Kidney tubule cell (primary cell): ENCODE measurements at regions not wholly inside any gene's neighbourhood (a gene's known extent, or its start where the extent isn't known, plus 50 kb on each side); places are given as distances from the start of the nearest gene placed in this dataset.
A peak's percentile ranks its signal among the peaks of the same experiment; 100 is the strongest.

Experiments
- DNase-seq: peaks from one replicate; pipeline ENCODE4 v3.0.0-alpha.2; 2018; ENCODE audit warnings: low spot score

- DNase-seq, result no peak
These were observed 298.9 kb upstream of the RORA start for GRCh38 chr15:61527836-61528580.

GRCh38 chr15:61524545-61524944, 295.4 kb upstream of the RORA start:
- DNase-seq, result no peak

GRCh38 chr15:61524086-61524485, 295.0 kb upstream of the RORA start:
- DNase-seq, result no peak

DNA sequence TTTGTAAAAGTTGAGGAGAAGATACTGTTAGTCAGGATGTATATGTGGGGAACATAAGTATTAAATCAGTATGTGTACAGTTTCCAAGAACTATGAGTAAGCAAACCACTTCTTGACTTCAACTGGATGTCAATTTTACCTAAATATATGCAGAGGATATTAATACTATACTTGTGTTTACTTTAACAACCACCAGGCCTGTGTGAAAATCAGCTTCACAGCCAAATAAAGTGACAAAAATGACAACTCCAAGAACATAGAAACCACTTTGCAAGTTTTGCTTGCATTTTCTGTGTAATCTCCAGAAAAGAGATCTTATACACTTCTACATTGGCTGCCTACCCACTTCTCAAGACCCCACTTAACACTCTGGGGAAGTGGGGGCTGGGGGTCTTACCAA, 293.3 kb upstream of the RORA start:
- no peak for DNase-seq

DNA sequence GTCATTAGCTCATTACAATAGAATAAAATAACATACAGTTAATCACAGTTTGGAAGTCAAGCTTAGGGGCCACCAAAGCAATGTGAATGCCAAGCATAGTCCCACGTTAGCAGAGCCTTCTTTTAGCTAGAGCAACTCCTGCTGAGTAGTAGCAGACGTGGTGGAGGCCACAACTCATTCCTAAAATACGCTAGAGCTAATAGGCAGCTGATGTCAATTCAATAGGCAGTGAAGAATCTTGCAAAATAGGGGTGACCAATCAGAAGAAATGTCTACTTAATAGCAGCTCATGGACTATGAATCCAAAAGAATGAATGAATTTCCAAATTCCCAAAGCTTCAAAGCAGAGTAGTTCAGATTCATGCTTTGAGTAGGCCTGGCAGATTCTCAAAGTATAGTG, 292.9 kb upstream of the RORA start:
- DNase-seq, result no peak

DNA sequence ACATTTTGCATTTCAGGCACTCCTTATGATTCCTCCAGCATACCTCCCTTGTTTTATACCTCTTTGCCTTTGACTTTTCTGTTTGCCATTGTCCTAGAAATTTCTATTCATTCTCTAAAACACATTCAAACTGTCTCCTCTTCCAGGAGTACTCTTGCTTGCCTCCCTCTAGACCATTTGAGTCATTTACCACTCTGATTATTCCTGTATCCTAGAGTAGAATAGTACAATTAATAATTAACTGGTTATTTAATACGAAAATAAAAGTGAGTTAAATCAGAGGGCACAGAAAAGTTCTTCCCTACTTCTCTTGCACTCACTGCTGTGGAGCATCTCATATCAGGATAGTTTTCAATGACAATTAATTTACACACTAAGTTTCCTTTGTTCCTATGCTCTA, 290.2 kb upstream of the RORA start:
- DNase-seq, result peak; percentile 10

DNA sequence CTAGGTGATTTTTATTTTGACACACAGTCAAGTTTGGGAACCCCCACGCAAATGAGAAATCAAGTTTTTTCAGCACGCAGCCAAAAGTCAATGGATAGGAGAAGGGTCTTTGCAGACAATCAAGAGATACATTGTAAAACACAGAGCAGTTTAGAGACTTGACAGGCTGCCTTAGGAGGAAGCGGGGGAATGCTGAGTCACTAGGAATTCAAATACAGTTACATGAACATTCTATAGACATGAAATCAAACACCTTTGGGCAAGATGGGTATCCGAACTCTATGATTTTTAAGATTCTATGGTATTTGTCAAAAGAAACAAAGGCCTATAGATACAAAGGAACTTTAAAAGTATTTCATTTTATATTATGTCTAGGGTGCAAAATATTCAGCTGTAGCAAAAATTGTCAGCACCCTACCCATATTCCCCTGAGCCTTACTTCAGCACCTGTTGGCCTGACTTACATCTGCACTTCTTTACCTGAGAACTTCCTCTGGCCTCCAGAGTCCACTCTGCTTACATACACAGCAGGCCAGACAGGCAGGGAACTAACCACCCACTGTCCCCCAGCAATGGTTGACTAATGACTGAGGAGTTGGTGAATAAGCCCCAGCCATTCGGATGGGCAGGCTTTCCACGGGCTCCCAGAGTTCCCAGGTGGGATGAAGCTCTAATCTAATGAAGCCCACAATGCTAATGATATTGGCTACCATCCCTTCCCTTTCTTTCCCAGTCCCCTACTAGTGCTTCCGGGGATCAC, 289.3 kb upstream of the RORA start:
- peak; percentile 1 for DNase-seq

GRCh38 chr15:61517776-61518175, 288.7 kb upstream of the RORA start:
- DNase-seq, result no peak

GRCh38 chr15:61517335-61517734, 288.2 kb upstream of the RORA start:
- DNase-seq, result no peak

GRCh38 chr15:61511756-61512155, 282.7 kb upstream of the RORA start:
- DNase-seq, result no peak

- DNase-seq, result no peak
These were observed 282.0 kb upstream of the RORA start for GRCh38 chr15:61511089-61511488.

DNA sequence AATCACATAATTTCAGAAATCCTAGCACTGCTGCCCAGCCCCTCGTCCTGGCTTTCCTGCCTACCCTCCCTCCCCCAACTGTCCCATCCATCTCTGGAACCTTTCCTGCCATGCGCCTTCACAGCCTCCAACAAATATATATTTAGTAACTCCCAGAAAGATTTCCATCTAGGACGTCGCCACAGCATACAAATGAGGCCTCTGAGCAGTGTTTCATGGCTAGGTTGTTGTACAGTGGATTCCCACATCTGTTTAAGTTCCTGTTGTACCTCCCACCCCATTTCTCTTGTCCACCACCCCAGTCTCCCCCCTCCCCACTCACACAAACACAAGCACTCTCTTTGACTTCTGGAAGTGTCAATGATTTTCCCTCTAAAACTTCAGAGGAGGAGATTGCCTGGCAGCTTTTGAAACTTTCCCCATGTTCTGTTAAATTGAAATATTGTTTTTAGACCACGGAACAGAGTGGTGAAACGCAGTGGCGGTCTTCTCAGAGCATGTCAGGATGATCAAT, 280.3 kb upstream of the RORA start:
- DNase-seq, result no peak

- no peak for DNase-seq
These were observed 274.4 kb upstream of the RORA start for GRCh38 chr15:61503383-61503969.

DNA sequence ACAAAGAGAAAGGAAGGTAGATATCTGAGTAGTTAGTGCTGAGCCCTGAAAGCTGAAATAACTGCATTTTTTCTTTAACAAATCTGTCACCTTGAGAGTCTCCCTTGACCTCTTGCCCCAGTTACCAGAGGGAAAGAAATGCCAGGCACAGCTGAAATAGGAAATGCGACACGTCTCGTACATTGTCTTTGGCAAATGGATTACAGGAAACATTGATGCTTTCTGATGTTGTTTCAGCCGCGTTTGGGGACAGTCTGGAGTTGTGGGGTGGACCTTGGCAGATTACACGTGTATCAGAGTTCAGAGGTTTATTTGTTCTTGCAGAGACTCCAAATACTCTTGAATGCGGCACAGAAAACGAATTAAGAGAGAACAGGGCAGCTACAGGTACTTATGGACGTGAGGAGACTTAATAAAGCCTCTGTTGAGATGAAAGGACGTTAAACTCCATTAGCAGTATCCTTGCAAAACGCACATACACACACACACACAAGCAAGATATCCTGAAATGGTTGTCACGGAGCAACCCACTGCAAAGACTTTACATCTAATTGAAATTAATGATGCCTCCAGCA, 272.8 kb upstream of the RORA start:
- DNase-seq, result no peak

DNA sequence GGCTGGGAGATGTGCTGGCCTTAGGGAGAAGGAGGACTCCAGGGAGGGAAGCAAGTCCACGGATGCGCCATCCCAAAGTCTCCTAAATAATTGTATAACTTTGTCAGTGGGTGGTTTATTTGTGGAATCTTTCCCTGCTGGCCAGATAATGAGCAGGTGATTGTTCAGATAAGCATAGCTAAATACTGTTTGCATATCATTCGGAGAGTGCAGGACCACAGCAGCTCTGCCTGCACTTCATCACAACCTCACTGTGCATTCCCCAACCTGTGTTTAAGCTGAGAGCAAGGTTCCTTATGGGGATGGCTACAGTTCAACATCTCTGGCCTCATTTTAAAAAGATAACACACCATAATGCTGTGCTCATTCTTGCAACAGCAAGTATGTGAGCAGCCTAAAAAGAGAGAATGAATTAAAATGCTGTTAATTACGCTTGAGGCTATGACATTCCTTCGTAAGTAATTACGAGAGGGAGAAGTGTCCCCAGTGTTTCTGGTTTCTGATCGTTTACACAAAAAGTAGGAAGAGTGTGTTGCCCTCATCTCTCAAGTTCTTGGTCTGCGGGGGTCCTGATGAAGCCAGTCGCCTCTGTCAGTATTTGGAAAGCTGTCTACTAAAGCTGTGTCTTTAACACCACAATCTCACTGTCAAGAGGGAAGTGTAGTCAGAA, 272.0 kb upstream of the RORA start:
- no peak for DNase-seq

GRCh38 chr15:61500523-61500922, 271.4 kb upstream of the RORA start:
- no peak for DNase-seq

GRCh38 chr15:61499376-61499775, 270.3 kb upstream of the RORA start:
- DNase-seq, result no peak

DNA sequence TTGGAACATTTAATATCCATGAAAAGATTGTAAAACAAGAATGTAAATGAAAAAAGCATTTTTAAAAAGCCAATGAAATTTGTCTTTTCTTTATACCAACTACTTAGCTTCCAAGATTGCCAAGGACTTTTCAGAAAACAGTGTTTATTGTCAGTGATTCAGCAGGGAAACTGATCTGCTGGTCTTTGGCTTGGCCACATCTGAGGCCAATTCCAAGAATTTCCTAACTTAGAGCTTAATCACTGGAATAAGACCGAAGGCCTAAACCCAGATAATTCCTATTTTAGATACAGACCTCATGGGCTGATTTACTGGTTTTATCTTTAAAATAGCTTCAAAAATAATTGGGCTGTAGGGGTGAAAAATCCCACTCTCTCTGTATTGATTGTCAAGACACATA, 260.5 kb upstream of the RORA start:
- no peak for DNase-seq

DNA sequence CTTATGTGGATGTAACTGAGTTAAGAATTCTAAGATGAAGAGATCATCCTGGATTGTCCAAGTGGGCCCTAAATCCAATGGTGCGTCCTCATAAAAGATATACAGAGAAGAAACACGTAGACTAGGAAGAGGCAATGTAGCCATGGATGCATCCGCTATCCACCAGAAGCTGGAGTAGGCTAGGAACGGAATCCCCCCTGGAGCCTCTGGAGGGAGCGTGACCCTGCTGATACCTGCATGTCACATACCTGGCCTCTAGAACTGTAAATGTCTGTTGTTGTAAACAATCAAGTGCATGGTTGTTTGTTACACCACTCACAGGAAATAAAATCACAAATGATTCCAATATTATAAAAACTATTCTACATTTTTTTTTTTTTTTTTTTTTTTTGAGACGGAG, 254.5 kb upstream of the RORA start:
- no peak for DNase-seq

GRCh38 chr15:61481886-61482285, 252.8 kb upstream of the RORA start:
- no peak for DNase-seq

DNA sequence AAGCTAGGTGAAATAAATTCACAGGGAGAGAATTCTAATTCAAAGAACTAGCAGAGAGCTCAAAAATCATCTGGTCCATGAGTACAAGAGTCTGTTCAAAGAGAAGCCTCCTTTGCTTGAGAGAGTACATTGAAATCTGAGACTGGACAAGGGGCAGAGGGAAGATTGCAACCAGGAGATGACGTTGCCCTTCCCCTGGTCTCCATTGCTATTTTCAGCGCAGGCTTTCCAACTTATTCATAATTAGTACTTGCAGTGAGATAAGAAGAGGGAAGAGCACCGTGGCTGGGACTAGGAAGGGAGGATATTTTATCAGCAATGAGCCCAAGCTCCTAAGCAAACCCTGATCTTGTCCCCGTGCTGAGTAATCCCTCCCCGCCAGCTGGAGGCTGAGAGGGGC, 251.8 kb upstream of the RORA start:
- DNase-seq, result no peak

DNA sequence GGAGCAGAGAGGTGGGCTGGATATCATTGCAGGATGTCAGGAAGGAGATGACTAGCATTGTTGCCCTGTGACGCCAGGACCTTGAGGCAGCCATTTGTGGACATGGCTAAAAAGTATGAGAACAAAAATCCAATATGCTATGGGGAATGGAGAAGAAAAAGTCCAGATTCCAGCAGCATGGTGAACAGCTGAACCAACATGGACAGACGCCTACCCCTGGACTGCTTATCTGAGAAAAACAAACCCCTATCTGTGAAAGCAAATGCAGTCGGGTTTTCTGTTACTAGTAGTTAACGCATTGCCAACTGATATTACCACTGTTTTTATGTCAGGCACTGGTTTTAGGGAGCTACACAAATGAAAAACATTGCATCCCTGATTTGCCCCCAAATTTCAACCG, 251.2 kb upstream of the RORA start:
- no peak for DNase-seq
